Fibroblast of lung (primary cell): ENCODE measurements at regions not wholly inside any gene's neighbourhood (a gene's known extent, or its start where the extent isn't known, plus 50 kb on each side); places are given as distances from the start of the nearest gene placed in this dataset.

Experiments
- CTCF ChIP-seq, 2 donors: IDR thresholded peaks in 1 of 2; conservative IDR thresholded peaks in 1 of 2; 1 replicate in 1 of 2; 2 replicates in 1 of 2; pipeline ENCODE4 v1.5.1; 2011 to 2012; ENCODE audit warnings: low read length in 2 of 2, control low read depth in 1 of 2, inconsistent platforms in 1 of 2, low read depth in 1 of 2, mild to moderate bottlenecking in 1 of 2
- EZH2 ChIP-seq: IDR thresholded peaks from 2 replicates; pipeline ENCODE4 v1.5.1; 2012; ENCODE audit warnings: low read length, control low read depth, mild to moderate bottlenecking; ENCODE audit errors: missing control alignments

- TF ChIP-seq CTCF (conservative IDR thresholded peaks at IDR 0.05 in 1 of 2, IDR thresholded peaks at IDR 0.05 in 1 of 2; ENCODE audit: low read depth in 1 of 2, low read length in 2 of 2) (no peak), EZH2 (no peak)
These were observed 525.9 kb upstream of the ZFP42 start for GRCh38 chr4:187469627-187470026.
